ENCODE measurements at regions not wholly inside any gene's neighbourhood (a gene's known extent, or its start where the extent isn't known, plus 50 kb on each side); places are given as distances from the start of the nearest gene placed in this dataset.

DNA sequence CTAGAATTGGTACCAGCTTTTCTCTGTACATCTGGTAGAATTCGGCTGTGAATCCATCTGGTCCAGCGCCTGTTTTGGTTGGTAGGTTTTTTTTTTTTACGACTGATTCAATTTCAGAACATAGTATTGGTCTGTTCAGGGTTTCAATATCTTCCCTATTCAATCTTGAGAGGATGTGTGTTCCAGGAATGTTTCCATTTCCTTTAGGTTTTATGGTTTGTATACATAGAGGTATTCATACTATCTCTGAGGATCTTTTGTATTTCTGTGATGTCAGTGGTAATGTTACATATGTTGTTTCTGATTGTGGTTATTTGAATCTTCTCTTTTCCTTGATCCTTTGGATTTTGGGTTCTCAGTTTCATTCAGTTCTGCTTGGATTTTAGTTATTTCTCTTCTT, 172.1 kb upstream of the ITGA4 start:
- no peak for TF ChIP-seq EZH2 (IDR thresholded peaks at IDR 0.05; ENCODE audit: borderline replicate concordance)
- TF ChIP-seq, protein P1, sequence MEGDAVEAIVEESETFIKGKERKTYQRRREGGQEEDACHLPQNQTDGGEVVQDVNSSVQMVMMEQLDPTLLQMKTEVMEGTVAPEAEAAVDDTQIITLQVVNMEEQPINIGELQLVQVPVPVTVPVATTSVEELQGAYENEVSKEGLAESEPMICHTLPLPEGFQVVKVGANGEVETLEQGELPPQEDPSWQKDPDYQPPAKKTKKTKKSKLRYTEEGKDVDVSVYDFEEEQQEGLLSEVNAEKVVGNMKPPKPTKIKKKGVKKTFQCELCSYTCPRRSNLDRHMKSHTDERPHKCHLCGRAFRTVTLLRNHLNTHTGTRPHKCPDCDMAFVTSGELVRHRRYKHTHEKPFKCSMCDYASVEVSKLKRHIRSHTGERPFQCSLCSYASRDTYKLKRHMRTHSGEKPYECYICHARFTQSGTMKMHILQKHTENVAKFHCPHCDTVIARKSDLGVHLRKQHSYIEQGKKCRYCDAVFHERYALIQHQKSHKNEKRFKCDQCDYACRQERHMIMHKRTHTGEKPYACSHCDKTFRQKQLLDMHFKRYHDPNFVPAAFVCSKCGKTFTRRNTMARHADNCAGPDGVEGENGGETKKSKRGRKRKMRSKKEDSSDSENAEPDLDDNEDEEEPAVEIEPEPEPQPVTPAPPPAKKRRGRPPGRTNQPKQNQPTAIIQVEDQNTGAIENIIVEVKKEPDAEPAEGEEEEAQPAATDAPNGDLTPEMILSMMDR (IDR thresholded peaks at IDR 0.05; ENCODE audit: poor library complexity): no peak
- TF ChIP-seq EZH2phosphoT487 (IDR thresholded peaks at IDR 0.05; ENCODE audit: low read depth, severe bottlenecking, unreplicated experiment): no peak

All from hepatocyte (in vitro differentiated cells).